ENCODE measurements at regions not wholly inside any gene's neighbourhood (a gene's known extent, or its start where the extent isn't known, plus 50 kb on each side); places are given as distances from the start of the nearest gene placed in this dataset.
"Not testable (repeated sequence)": the region's sequence is repeated elsewhere in the genome, so short reads cannot be mapped to it uniquely, and the experiment has no call there.

DNA sequence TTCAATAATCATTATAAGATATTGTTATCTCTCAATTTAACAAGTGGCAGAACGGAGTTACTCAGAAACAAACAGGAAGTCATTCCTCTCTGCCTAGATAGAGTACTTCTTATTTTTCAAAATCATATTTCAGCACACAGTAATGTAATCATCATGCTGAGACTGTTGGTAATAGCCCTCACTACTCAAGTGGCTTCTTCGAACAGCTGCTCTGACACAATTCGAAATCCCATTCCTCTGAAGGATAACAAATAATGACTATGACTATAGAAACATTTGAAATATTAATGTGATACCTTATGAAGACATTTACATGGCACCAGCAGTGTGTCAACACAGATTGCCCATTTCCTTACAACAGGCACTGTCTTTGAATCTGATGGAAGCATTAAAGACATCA, 1249.8 kb downstream of the NSUN3 start:
- DNase-seq = no peak

DNA sequence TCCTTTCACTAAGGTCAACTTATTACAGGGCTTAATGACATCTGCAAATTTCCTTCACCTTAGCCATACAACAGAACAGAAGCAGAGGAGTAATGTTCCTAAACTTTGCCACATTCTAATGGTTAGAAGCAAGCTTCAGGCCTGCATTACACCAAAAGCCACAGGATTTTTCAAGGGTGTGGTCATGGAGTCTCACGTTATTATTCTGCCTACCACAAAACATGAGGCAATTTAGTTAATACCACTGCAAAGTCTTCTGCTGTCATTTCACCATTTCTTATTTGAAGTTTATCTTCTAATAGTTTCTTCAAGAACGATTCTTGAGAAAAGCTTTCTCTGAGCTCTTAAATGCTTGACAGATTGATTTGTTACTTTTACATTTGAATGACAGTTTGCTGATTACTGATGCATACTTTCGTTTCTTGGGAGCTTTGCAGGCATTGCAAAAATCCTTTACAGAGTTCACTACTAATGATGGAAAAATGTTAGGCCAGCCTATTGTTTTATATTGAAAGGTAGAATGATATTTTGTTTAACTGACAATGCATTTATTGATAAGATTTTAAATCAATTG, 1257.1 kb downstream of the NSUN3 start:
- no peak for DNase-seq

DNA sequence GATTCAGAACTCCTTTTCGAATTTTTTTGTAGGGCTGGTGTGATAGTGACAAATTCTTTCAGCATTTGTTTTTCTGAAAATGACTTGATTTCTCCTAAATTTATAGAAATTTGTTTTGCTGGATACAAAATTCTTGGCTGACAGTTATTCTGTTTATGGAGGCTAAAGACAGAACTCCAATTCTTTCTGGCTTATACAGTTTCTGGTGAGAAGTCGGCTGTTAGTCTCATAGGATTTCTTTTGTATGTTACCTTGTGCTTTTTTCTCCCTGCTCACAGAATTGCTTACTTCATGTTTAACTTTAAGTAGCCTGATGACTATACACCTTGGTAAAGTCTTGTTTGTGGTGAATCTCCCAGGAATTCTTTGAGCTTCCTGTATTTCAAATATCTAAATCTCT, 1264.6 kb downstream of the NSUN3 start:
- no peak for DNase-seq

- no peak for DNase-seq
Observed at GRCh38 chr3:95333826-95334225, 1271.0 kb downstream of the NSUN3 start.

DNA sequence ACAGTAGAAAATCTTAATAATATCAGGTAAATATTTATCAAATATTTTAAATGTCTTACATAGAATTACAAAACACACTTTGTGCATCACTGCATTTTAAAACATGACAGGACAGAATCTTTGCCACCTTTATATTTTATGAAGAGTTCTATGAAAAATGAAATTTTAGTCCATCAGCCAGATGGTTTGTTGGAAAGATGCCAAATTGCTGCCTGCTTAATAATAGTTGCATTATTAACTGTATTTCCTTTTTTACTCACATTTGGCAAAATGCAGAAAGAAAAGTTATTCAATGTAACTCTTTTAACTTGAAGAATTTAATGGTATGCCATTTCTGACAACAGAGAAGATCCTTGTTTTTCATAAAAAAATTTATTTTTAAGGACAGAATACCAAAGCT, 1271.6 kb downstream of the NSUN3 start:
- DNase-seq = no peak

DNA sequence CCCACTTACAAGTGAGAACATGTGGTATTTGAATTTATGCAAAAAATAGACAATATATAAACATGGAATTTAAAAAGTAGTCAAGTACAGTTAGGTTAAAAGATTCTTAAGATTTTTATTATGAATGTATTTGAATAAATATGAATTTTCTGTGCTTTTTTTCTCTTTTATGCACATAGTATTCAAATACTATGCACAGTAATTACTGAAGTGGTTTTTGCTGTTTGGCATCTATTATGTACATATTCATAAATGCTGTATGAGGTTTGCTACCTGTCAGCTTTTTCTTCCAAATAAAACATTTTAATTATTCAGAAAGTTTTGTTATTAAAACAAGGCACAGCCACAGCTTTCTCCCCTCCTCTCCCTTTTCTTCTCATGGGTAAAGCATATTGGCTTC, 1272.7 kb downstream of the NSUN3 start:
- peak; percentile 46 to 49 for DNase-seq

DNA sequence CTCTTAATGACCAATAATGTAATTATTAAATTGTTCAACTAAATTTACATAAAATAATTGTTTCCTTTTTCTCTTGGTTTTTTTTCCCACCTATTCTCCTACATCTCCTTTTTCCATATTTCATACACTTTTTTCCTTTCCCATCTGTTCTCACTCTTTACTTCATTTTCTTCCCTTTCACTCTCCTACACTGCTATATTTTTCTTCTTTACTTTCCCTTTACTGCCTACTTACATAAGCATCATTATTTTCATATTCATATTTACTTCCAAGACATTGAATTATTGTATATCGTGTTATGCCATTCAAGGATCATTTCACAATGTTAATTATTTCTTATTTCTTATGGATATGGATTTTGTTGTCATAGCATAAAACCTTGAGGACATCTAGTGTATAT, 1275.6 kb downstream of the NSUN3 start:
- no peak for DNase-seq

DNA sequence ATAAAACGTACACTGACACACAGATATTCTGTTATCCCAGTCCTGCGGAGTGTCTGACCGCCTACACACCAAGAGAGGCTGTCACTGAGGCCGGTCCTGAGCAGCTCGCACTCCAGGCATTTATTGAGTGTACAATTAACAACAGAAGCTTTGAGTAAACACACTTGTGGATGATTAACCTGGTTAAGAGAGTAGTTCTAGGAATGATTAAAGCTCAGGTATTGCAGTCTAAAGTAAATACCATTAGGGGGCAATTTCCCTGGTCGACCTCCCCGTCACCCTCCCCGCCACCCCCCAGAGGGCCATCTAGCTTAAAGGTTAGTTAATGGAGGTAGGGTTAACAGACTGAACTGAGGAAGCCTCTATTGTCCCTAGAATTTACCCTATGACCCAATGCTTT, 1278.5 kb downstream of the NSUN3 start:
- no peak for DNase-seq

GRCh38 chr3:95343228-95343627, 1280.4 kb downstream of the NSUN3 start:
- no peak for DNase-seq

- no peak for DNase-seq
Observed at GRCh38 chr3:95343767-95344166, 1280.9 kb downstream of the NSUN3 start.

- not testable (repeated sequence) for DNase-seq
Observed at GRCh38 chr3:95347936-95348335, 1285.1 kb downstream of the NSUN3 start.

DNA sequence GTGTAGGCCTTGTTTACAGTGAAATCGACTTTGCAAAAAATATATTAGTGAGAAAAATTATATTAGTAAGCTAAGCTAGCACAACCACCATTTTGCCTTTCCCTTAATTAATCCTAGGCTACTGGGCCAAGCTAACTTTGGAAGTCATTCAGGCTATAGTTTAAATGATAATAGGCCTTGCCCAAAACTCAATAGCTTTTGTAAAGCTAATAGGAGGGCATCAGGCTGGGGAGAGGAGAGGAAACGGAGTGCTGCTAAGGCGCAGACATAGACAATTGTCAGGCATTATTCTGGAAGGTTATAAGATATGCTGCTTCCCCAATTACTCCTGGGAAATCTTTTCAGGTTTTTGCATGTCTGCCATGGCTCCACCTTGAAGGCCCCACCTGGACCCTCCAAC, 1286.0 kb downstream of the NSUN3 start:
- no peak for DNase-seq

- DNase-seq = no peak
Observed at GRCh38 chr3:95350049-95350448, 1287.2 kb downstream of the NSUN3 start.

GRCh38 chr3:95351158-95351557, 1288.3 kb downstream of the NSUN3 start:
- DNase-seq = no peak

GRCh38 chr3:95352471-95352870, 1289.6 kb downstream of the NSUN3 start:
- DNase-seq = no peak

DNA sequence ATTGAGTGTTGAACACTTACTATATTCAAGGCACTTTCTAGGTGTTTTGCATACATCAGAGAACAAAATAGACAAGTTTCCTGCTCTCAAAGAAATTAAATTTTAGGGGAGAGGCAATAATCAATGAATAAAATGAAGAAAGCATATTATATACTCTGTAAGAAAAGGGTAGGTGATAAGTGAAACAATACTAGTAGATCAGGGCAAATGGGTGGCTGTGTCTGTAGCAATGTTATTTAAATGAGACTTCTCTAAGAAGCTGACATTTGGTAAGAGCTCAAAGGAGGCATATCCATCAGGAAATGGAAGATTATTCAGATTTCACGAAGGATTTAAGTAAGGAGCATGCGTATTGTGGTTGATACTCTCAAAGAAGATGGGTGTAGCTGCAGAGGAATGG, 1291.6 kb downstream of the NSUN3 start:
- DNase-seq = no peak

DNA sequence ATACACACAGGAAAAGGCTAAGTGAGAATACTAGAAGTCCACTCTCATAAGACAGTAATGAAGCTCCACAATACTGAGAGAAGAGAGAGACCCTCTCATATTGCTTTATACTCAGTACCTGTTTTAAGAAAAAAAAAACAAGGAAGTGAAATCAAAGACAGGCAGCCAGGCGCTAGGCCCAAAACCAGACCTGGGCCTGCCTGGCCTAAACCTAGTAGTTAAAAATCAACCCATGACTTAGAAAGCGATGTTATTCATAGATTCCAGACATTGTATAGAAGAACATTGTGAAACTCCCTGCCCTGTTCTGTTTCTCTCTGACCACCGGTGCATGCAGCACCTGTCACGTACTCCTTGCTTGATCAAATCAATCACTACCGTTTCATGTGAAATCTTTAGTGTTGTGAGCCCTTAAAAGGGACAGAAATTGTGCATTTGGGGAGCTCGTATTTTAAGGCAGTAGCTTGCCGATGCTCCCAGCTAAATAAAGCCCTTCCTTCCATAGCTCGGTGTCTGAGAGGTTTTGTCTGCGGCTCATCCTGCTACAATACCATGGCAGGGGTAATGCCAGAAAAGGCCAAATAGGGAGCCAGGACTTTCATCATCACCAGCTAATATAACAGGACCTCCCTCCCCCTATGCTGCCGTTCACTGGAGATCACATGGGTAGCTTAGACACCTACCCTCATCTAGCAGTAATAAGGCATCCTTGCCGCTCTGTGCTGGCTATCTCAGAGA, 1294.1 kb downstream of the NSUN3 start:
- DNase-seq = no peak

GRCh38 chr3:95387242-95388021, 1324.6 kb downstream of the NSUN3 start:
- no peak for DNase-seq

GRCh38 chr3:95389725-95390313, 1327.0 kb downstream of the NSUN3 start:
- DNase-seq = no peak

- no peak for DNase-seq
Observed at GRCh38 chr3:95394286-95394685, 1331.4 kb downstream of the NSUN3 start.

- DNase-seq = no peak
Observed at GRCh38 chr3:95399585-95399984, 1336.7 kb downstream of the NSUN3 start.

DNA sequence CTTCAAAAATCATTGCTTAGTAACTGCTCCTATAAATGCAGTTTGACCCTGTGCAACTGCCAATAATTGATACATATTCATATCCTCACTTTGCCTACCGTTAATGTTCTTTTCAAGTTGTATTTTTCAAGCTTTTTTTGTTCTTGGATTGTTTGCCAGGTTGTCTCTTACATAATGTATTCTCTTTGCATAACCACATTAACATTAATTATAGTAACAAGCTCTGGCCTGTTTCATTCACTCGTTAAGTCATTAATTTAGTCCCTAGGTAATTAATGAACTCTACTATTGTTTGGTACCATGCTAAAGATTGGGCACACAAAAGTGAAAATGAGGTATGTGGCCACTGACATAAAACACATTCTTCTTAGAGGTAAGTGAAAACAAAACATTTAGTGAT, 1338.8 kb downstream of the NSUN3 start:
- no peak for DNase-seq

DNA sequence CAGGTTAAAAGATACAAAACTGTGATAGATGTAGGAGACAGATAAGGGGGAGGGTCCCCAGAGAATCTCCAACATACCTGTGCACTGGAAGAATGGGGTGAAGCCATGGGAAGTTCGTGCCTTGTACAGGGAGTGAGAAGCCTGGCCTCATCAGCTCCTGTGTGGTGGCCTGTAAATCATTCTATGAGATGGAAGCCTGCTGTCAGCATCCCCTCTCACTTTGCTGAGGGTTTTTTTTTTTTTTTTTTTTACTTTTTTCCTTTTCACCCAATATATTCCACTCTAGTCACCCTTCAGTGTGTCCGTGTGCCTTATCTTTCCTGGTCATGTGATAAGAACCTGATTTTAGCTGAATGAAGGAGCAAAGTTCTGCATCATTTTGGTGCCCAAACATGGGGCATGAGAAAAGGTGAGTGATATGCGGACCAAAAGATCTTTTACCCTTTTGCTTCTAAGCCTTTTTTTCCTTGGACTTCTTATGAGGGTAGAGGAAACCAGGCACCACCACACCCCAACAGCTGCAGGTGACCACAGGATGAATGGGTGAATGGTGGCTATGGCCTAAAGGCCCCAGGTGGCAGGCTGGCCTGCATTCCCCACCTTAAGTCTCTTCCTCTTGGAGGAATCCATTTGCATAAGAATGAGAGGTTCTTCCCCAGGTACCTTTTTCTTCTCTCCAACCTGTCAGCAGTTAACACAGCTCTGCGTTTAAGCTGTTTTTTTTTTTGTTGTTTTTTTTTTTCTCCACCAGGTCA, 1345.0 kb downstream of the NSUN3 start:
- DNase-seq = no peak
